T follicular helper cell (primary cell): ENCODE measurements at regions not wholly inside any gene's neighbourhood (a gene's known extent, or its start where the extent isn't known, plus 50 kb on each side); places are given as distances from the start of the nearest gene placed in this dataset.
A peak's percentile ranks its signal among the peaks of the same experiment; 100 is the strongest.
"Not testable (repeated sequence)": the region's sequence is repeated elsewhere in the genome, so short reads cannot be mapped to it uniquely, and the experiment has no call there.

Experiments used
- DNase-seq: peaks from one replicate; pipeline ENCODE4 v3.0.0-alpha.2; 2020; ENCODE audit warnings: low read depth

- peak; percentile 24 for DNase-seq
Measured at GRCh38 chr1:146411923-146412322, 183.1 kb upstream of the NOTCH2NLA start.

- not testable (repeated sequence) for DNase-seq
Measured at GRCh38 chr1:146409817-146410441, 181.1 kb upstream of the NOTCH2NLA start.

- not testable (repeated sequence) for DNase-seq
Measured at GRCh38 chr1:146409116-146409801, 180.4 kb upstream of the NOTCH2NLA start.

- not testable (repeated sequence) for DNase-seq
Measured at GRCh38 chr1:146401281-146401825, 172.5 kb upstream of the NOTCH2NLA start.

- not testable (repeated sequence) for DNase-seq
Measured at GRCh38 chr1:146400173-146401121, 171.6 kb upstream of the NOTCH2NLA start.

GRCh38 chr1:146399225-146399624 is 170.4 kb upstream of the NOTCH2NLA start:
- not testable (repeated sequence) for DNase-seq

- DNase-seq: not testable (repeated sequence)
Measured at GRCh38 chr1:146396801-146397200, 168.0 kb upstream of the NOTCH2NLA start.

GRCh38 chr1:146396242-146396641 is 167.4 kb upstream of the NOTCH2NLA start:
- DNase-seq: not testable (repeated sequence)

GRCh38 chr1:146393796-146394195 is 165.0 kb upstream of the NOTCH2NLA start:
- DNase-seq: not testable (repeated sequence)

- not testable (repeated sequence) for DNase-seq
Measured at GRCh38 chr1:146393154-146393553, 164.3 kb upstream of the NOTCH2NLA start.

- DNase-seq: not testable (repeated sequence)
Measured at GRCh38 chr1:146389178-146389577, 160.4 kb upstream of the NOTCH2NLA start.

GRCh38 chr1:146387750-146388469 is 159.1 kb upstream of the NOTCH2NLA start:
- DNase-seq: not testable (repeated sequence)

GRCh38 chr1:146386851-146387749 is 158.3 kb upstream of the NOTCH2NLA start:
- peak; percentile 20 for DNase-seq

GRCh38 chr1:146381196-146381595 is 152.4 kb upstream of the NOTCH2NLA start:
- not testable (repeated sequence) for DNase-seq

GRCh38 chr1:146376708-146377496 is 148.1 kb upstream of the NOTCH2NLA start:
- peak; percentile 59 for DNase-seq

- peak; percentile 77 for DNase-seq
Measured at GRCh38 chr1:146376309-146376707, 147.5 kb upstream of the NOTCH2NLA start.

GRCh38 chr1:146375108-146375507 is 146.3 kb upstream of the NOTCH2NLA start:
- not testable (repeated sequence) for DNase-seq

GRCh38 chr1:146369940-146370339 is 141.1 kb upstream of the NOTCH2NLA start:
- DNase-seq: peak; percentile 20

GRCh38 chr1:146355373-146355772 is 126.6 kb upstream of the NOTCH2NLA start:
- not testable (repeated sequence) for DNase-seq
